ENCODE measurements at regions not wholly inside any gene's neighbourhood (a gene's known extent, or its start where the extent isn't known, plus 50 kb on each side); places are given as distances from the start of the nearest gene placed in this dataset.

- Histone ChIP-seq H2BK20ac (ENCODE audit: low read depth, low read length) (no peak overlapping the region), H2BK120ac (ENCODE audit: low read depth, low read length) (no peak overlapping the region), H2AK5ac (ENCODE audit: low read depth, low read length) (0 out of 2 replicates have a peak overlapping the region, but pooled peaks have one; percentile 21), H3K23ac (ENCODE audit: low read depth, low read length) (peak overlapping the region; percentile 73), H3K9me3 (ENCODE audit: control insufficient read depth, insufficient read depth, low read length) (no peaks in the 10 kb centered on the region), H3K4ac (ENCODE audit: low read depth, low read length) (no peak overlapping the region), H3K27me3 (ENCODE audit: control insufficient read depth, insufficient read depth, low read length) (no peaks in the 10 kb centered on the region), H2BK5ac (ENCODE audit: low read depth, low read length, poor library complexity, severe bottlenecking) (no peak overlapping the region), H3K36me3 (ENCODE audit: control insufficient read depth, insufficient read depth, low read length) (no peaks in the 10 kb centered on the region), H2BK15ac (ENCODE audit: low read depth, low read length) (no peak overlapping the region), H4K8ac (ENCODE audit: low read depth in 2 of 2, low read length in 2 of 2) (no peak overlapping the region), H3K9ac (ENCODE audit: low read depth, low read length) (no peak overlapping the region), H3K14ac (replicated peaks; ENCODE audit: low read depth, low read length) (0 out of 2 replicates have a peak overlapping the region, but pooled peaks have one; percentile 34), H3K4me3 (ENCODE audit: insufficient read depth, low read depth, low read length) (no peak overlapping the region), H4K20me1 (ENCODE audit: insufficient read depth, low read length) (no peaks in the 10 kb centered on the region), H4K5ac (ENCODE audit: low read depth, low read length) (peak overlapping the region; percentile 50; the same call in 1 of the 2 replicates), H2AK9ac (replicated peaks; ENCODE audit: low read depth, low read length, poor library complexity) (no peak overlapping the region), H2AFZ (replicated peaks; ENCODE audit: low read length, poor library complexity) (no peak overlapping the region), H3K9me1 (ENCODE audit: insufficient read depth, low read length) (no peaks in the 10 kb centered on the region), H3K18ac (ENCODE audit: low read depth, low read length) (no peak overlapping the region), H3K79me1 (ENCODE audit: low read depth in 1 of 2, low read length in 2 of 2) (no peaks in the 10 kb centered on the region), H4K91ac (ENCODE audit: insufficient read depth, low read depth, low read length) (no peak overlapping the region; the same call in 1 of the 2 replicates), H3K56ac (ENCODE audit: extremely low read depth, insufficient read depth, low read length) (no peak overlapping the region), H3K4me1 (ENCODE audit: control insufficient read depth, insufficient read depth, low read length) (no peaks in the 10 kb centered on the region; the same call in 1 of the 2 replicates), H3K27ac (ENCODE audit: insufficient read depth, low read length) (no peak overlapping the region), H3K4me2 (ENCODE audit: low read depth, low read length) (no peak overlapping the region)
- TF ChIP-seq FOS (IDR thresholded peaks at IDR 0.05; ENCODE audit: low read depth, low read length) (no peak), POLR2A (IDR thresholded peaks at IDR 0.05; ENCODE audit: low read depth, low read length) (no peak), USF2 (IDR thresholded peaks at IDR 0.05; ENCODE audit: low read depth, low read length) (no peak), BHLHE40 (IDR thresholded peaks at IDR 0.05; ENCODE audit: low read depth, low read length) (no peak), ELK1 (IDR thresholded peaks at IDR 0.05; ENCODE audit: borderline replicate concordance, low read depth, low read length) (no peak), RFX5 (IDR thresholded peaks at IDR 0.05; ENCODE audit: low read depth, low read length) (no peak), RAD21 (IDR thresholded peaks at IDR 0.05; ENCODE audit: low read length) (no peak), RCOR1 (IDR thresholded peaks at IDR 0.05; ENCODE audit: insufficient replicate concordance, low read length) (no peak)
- POLR2A ChIA-PET (ENCODE audit: unreplicated experiment), result no interaction called here
- no TSS peak for BruUV-seq (replicated peaks)
- intact Hi-C loops (cut with micrococcal nuclease) (no loop called here), dilution Hi-C loops (cut with HindIII; ENCODE audit: low sequenced_read_pairs, unreplicated experiment) (no loop called here), in situ Hi-C loops (cut with MboI; ENCODE audit: low sequenced_read_pairs) (no loop called here)
- ATAC-seq (ENCODE audit: low read depth) (no peak), DNase-seq (no peak)
- CTCF ChIA-PET, result interaction anchor here (0.6 kb wide), 1 partner anchor 99 kb away, joined by 3 read pairs; no protein-coding TSS in a partner anchor
- WGBS, 2 experiments (ENCODE audit: extremely low coverage in 2 of 2, insufficient read length in 1 of 2), result 40% methylated on average over 1 of the region's 7 CpGs; no CpG with 5 or more reads in 1 of the 2 experiments
Measured at GRCh38 chr13:47408546-47409319, 511.9 kb upstream of the HTR2A start.
